ENCODE measurements at regions not wholly inside any gene's neighbourhood (a gene's known extent, or its start where the extent isn't known, plus 50 kb on each side); places are given as distances from the start of the nearest gene placed in this dataset.

DNA sequence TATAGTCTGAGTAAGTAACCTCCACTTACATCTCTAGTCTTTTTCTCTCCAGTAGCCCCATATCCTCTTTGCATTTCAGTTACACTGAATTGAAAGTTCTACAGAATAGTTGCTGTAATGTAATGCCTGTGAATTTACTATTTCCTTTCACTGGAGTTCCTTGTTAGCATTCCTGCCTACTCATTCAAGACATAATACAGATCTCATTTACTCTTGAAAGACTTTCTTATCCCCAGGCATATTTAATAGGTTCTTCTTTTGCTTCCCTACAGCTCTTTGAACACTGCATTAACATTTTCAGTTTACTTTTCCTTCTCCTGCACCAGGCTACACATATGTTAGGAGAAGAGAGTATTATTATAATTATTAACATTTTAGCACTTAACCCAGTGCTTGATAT lies 87.6 kb upstream of the OR13F1 start:
- Histone ChIP-seq H3K4me2 (no peak overlapping the region), H3K36me3 (ENCODE audit: insufficient read depth) (no peaks in the 10 kb centered on the region), H3K27me3 (ENCODE audit: insufficient read depth, low read depth) (no peaks in the 10 kb centered on the region), H3K79me2 (ENCODE audit: insufficient read depth, low read depth) (no peaks in the 10 kb centered on the region), H3K9ac (no peak overlapping the region), H3K4me1 (ENCODE audit: low read depth, poor library complexity, severe bottlenecking) (no peaks in the 10 kb centered on the region), H3K27ac (no peak overlapping the region), H4K20me1 (ENCODE audit: insufficient read depth) (no peaks in the 10 kb centered on the region), H3K4me3 (IDR thresholded peaks at IDR 0.05; ENCODE audit: insufficient read depth, low read depth, low read length) (no peak overlapping the region), H2AFZ (ENCODE audit: low read depth) (no peak overlapping the region)
- no peak for TF ChIP-seq CTCF (conservative IDR thresholded peaks at IDR 0.05; ENCODE audit: low read depth, low read length)

DNA sequence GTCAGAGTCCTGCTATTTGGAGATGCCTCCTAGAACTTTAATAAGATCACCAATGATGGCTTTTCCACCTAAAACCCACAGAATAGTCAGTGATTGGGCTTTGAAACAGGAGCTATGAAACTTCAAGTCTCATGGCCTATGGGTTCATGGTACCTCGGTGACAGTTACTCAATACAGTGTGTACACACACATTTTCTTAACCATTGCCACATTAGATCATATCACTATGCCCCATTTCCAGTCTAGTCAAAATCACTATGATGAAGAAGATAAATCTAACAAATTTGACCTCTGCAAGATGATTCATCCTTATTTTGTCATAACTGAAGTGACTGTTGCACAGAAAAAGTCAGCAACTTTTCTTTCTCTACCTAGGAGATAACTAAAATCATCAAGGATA lies 86.8 kb upstream of the OR13F1 start:
- Histone ChIP-seq H3K4me1 (ENCODE audit: low read depth, poor library complexity, severe bottlenecking) (no peaks in the 10 kb centered on the region), H3K79me2 (ENCODE audit: insufficient read depth, low read depth) (no peaks in the 10 kb centered on the region), H3K4me3 (IDR thresholded peaks at IDR 0.05; ENCODE audit: insufficient read depth, low read depth, low read length) (no peak overlapping the region), H3K27ac (no peak overlapping the region), H3K27me3 (ENCODE audit: insufficient read depth, low read depth) (no peaks in the 10 kb centered on the region), H3K36me3 (ENCODE audit: insufficient read depth) (no peaks in the 10 kb centered on the region), H2AFZ (ENCODE audit: low read depth) (no peak overlapping the region), H3K9ac (no peak overlapping the region), H3K4me2 (no peak overlapping the region), H4K20me1 (ENCODE audit: insufficient read depth) (no peaks in the 10 kb centered on the region)
- TF ChIP-seq CTCF (conservative IDR thresholded peaks at IDR 0.05; ENCODE audit: low read depth, low read length), result no peak

GRCh38 chr9:104429031-104429546 lies 75.0 kb upstream of the OR13F1 start:
- TF ChIP-seq CTCF (conservative IDR thresholded peaks at IDR 0.05; ENCODE audit: low read depth, low read length), result no peak
- no peak overlapping the region for H3K9ac ChIP-seq
- no peaks in the 10 kb centered on the region for H4K20me1 ChIP-seq (ENCODE audit: insufficient read depth)
- no peaks in the 10 kb centered on the region for H3K4me1 ChIP-seq (ENCODE audit: low read depth, poor library complexity, severe bottlenecking)
- H3K79me2 ChIP-seq (ENCODE audit: insufficient read depth, low read depth), result no peaks in the 10 kb centered on the region
- H3K27ac ChIP-seq, result no peak overlapping the region
- H3K27me3 ChIP-seq (ENCODE audit: insufficient read depth, low read depth), result no peaks in the 10 kb centered on the region
- H3K36me3 ChIP-seq (ENCODE audit: insufficient read depth), result no peaks in the 10 kb centered on the region
- H3K4me2 ChIP-seq, result no peak overlapping the region
- H2AFZ ChIP-seq (ENCODE audit: low read depth), result no peak overlapping the region
- no peak overlapping the region for H3K4me3 ChIP-seq (IDR thresholded peaks at IDR 0.05; ENCODE audit: insufficient read depth, low read depth, low read length)

DNA sequence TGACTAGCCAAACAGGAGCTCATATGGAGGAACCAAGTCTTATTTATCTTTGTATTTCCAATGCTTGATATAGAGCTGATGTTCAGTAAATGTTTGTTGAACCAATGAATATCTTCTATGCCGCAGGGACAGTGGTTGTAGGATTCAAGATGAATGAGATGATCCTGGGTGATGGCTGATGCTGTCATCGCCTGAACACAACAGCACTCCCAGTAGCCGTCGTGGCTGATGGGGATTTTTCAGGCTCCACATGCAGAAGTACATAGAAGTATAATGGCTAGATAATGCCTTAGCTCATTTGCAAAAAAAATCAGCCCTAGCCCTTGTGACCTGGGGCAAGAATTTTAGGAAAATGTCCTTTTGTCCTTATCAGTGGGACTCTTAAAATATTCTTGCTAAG lies 69.0 kb upstream of the OR13F1 start:
- Histone ChIP-seq H3K4me2 (no peak overlapping the region), H3K9ac (no peak overlapping the region), H4K20me1 (ENCODE audit: insufficient read depth) (no peaks in the 10 kb centered on the region), H3K27me3 (ENCODE audit: insufficient read depth, low read depth) (no peaks in the 10 kb centered on the region), H3K27ac (no peak overlapping the region), H3K4me1 (ENCODE audit: low read depth, poor library complexity, severe bottlenecking) (no peaks in the 10 kb centered on the region), H3K79me2 (ENCODE audit: insufficient read depth, low read depth) (no peaks in the 10 kb centered on the region), H3K4me3 (IDR thresholded peaks at IDR 0.05; ENCODE audit: insufficient read depth, low read depth, low read length) (no peak overlapping the region), H2AFZ (ENCODE audit: low read depth) (no peak overlapping the region), H3K36me3 (ENCODE audit: insufficient read depth) (no peaks in the 10 kb centered on the region)
- TF ChIP-seq CTCF (conservative IDR thresholded peaks at IDR 0.05; ENCODE audit: low read depth, low read length), result no peak
